Natural killer cell treated with Interleukin-12 subunit alpha and Interleukin-12 subunit beta and Interleukin-15 and Interleukin-18, amount 100 ng/mL, for 72 hours (primary cell): ENCODE measurements at regions not wholly inside any gene's neighbourhood (a gene's known extent, or its start where the extent isn't known, plus 50 kb on each side); places are given as distances from the start of the nearest gene placed in this dataset.
"Not testable (repeated sequence)": the region's sequence is repeated elsewhere in the genome, so short reads cannot be mapped to it uniquely, and the experiment has no call there.

Experiments used
- ATAC-seq, 2 donors: fragments of 150-1000 bp; cut with Tn5 transposase in 1 of 2; sonication (Bioruptor Pico), chemical (Tn5 transposase) in 1 of 2; 2 replicates each; pipeline ENCODE4 v1.10.0; 2021
- DNase-seq: peaks from one replicate; pipeline ENCODE4 v3.0.0; 2022; ENCODE audit warnings: low spot score
- H3K27ac Mint-ChIP-seq, 2 donors: 1 replicate in 1 of 2; 2 replicates in 1 of 2; pipeline ENCODE4 v1.8.0; 2022; ENCODE audit warnings: mixed read lengths in 2 of 2, mild to moderate bottlenecking in 1 of 2, moderate library complexity in 1 of 2
- H3K27me3 Mint-ChIP-seq, 2 donors: 1 replicate in 1 of 2; 2 replicates in 1 of 2; pipeline ENCODE4 v1.8.0; 2022; ENCODE audit warnings: mixed read lengths in 2 of 2
- H3K36me3 Mint-ChIP-seq: one replicate; pipeline ENCODE4 v1.8.0; 2022; ENCODE audit warnings: mixed read lengths
- H3K4me1 Mint-ChIP-seq, 2 donors: 1 replicate in 1 of 2; 2 replicates in 1 of 2; pipeline ENCODE4 v1.8.0; 2022; ENCODE audit warnings: low read depth in 2 of 2, mixed read lengths in 2 of 2, mild to moderate bottlenecking in 1 of 2
- H3K4me3 Mint-ChIP-seq: one replicate; pipeline ENCODE4 v1.8.0; 2022; ENCODE audit warnings: mixed read lengths
- H3K9me3 Mint-ChIP-seq: 2 replicates; pipeline ENCODE4 v1.8.0; 2022; ENCODE audit warnings: mixed read lengths

GRCh38 chr7:49703337-49703736 is 70.1 kb upstream of the VWC2 start:
- Mint-ChIP-seq H3K4me1 (no peaks in the 10 kb centered on the region), H3K27me3 (no peaks in the 10 kb centered on the region), H3K36me3 (no peaks in the 10 kb centered on the region), H3K9me3 (peaks cover 8% of the 10 kb centered on the region), H3K27ac (no peak overlapping the region), H3K4me3 (no peak overlapping the region)
- DNase-seq (no peak), ATAC-seq (no peak)

- no peaks in the 10 kb centered on the region for H3K4me1 Mint-ChIP-seq
- H3K27me3 Mint-ChIP-seq: no peaks in the 10 kb centered on the region
- H3K4me3 Mint-ChIP-seq: no peak overlapping the region
- H3K9me3 Mint-ChIP-seq: peaks cover 13% of the 10 kb centered on the region
- DNase-seq (no peak), ATAC-seq (no peak)
- H3K36me3 Mint-ChIP-seq: no peaks in the 10 kb centered on the region
- no peak overlapping the region for H3K27ac Mint-ChIP-seq
Measured at GRCh38 chr7:49703881-49704280, 69.6 kb upstream of the VWC2 start.

- no peak overlapping the region for H3K27ac Mint-ChIP-seq
- H3K9me3 Mint-ChIP-seq: peaks cover 10% of the 10 kb centered on the region
- no peak overlapping the region for H3K4me3 Mint-ChIP-seq
- H3K36me3 Mint-ChIP-seq: no peaks in the 10 kb centered on the region
- H3K4me1 Mint-ChIP-seq: no peaks in the 10 kb centered on the region
- DNase-seq (no peak), ATAC-seq (no peak)
- H3K27me3 Mint-ChIP-seq: no peaks in the 10 kb centered on the region
Measured at GRCh38 chr7:49706106-49706505, 67.3 kb upstream of the VWC2 start.

GRCh38 chr7:49707891-49708290 is 65.5 kb upstream of the VWC2 start:
- no peaks in the 10 kb centered on the region for H3K36me3 Mint-ChIP-seq
- DNase-seq (no peak), ATAC-seq (no peak)
- peaks cover 8% of the 10 kb centered on the region for H3K9me3 Mint-ChIP-seq
- H3K27me3 Mint-ChIP-seq: no peaks in the 10 kb centered on the region
- no peak overlapping the region for H3K4me3 Mint-ChIP-seq
- no peaks in the 10 kb centered on the region for H3K4me1 Mint-ChIP-seq
- no peak overlapping the region for H3K27ac Mint-ChIP-seq

- H3K27ac Mint-ChIP-seq: no peak overlapping the region
- no peak for DNase-seq
Measured at GRCh38 chr7:49708590-49708989, 64.8 kb upstream of the VWC2 start.

GRCh38 chr7:49711072-49711723 is 62.2 kb upstream of the VWC2 start:
- not testable (repeated sequence) for H3K4me3 Mint-ChIP-seq, H3K4me1 Mint-ChIP-seq, H3K36me3 Mint-ChIP-seq, H3K9me3 Mint-ChIP-seq, ATAC-seq, H3K27ac Mint-ChIP-seq, H3K27me3 Mint-ChIP-seq, DNase-seq

More at GRCh38 chr7:49708590-49708989, 64.8 kb upstream of the VWC2 start:
- H3K27me3 Mint-ChIP-seq: no peaks in the 10 kb centered on the region
- H3K36me3 Mint-ChIP-seq: no peaks in the 10 kb centered on the region
- H3K9me3 Mint-ChIP-seq: peaks cover 4% of the 10 kb centered on the region
- ATAC-seq: no peak
- no peak overlapping the region for H3K4me3 Mint-ChIP-seq
- H3K4me1 Mint-ChIP-seq: no peaks in the 10 kb centered on the region

GRCh38 chr7:49714182-49714581 is 59.3 kb upstream of the VWC2 start:
- H3K4me1 Mint-ChIP-seq: no peaks in the 10 kb centered on the region
- no peaks in the 10 kb centered on the region for H3K9me3 Mint-ChIP-seq
- ATAC-seq (no peak), DNase-seq (no peak)
- H3K27ac Mint-ChIP-seq: no peak overlapping the region
- no peaks in the 10 kb centered on the region for H3K27me3 Mint-ChIP-seq
- H3K36me3 Mint-ChIP-seq: no peaks in the 10 kb centered on the region
- H3K4me3 Mint-ChIP-seq: no peak overlapping the region

GRCh38 chr7:49715486-49715885 is 58.0 kb upstream of the VWC2 start:
- Mint-ChIP-seq H3K27me3 (no peaks in the 10 kb centered on the region), H3K4me1 (no peaks in the 10 kb centered on the region), H3K4me3 (no peak overlapping the region), H3K9me3 (no peaks in the 10 kb centered on the region), H3K36me3 (no peaks in the 10 kb centered on the region), H3K27ac (no peak overlapping the region)
- no peak for ATAC-seq
- DNase-seq: no peak

GRCh38 chr7:49717547-49717946 is 55.9 kb upstream of the VWC2 start:
- no peaks in the 10 kb centered on the region for H3K27me3 Mint-ChIP-seq
- no peak for ATAC-seq
- H3K4me3 Mint-ChIP-seq: no peak overlapping the region
- no peaks in the 10 kb centered on the region for H3K9me3 Mint-ChIP-seq
- no peak overlapping the region for H3K27ac Mint-ChIP-seq
- H3K4me1 Mint-ChIP-seq: no peaks in the 10 kb centered on the region
- no peaks in the 10 kb centered on the region for H3K36me3 Mint-ChIP-seq
- no peak for DNase-seq

- ATAC-seq: no peak
- H3K27me3 Mint-ChIP-seq: no peaks in the 10 kb centered on the region
- H3K27ac Mint-ChIP-seq: no peak overlapping the region
- no peaks in the 10 kb centered on the region for H3K4me1 Mint-ChIP-seq
- peaks cover 2% of the 10 kb centered on the region for H3K9me3 Mint-ChIP-seq
- no peak for DNase-seq
- H3K4me3 Mint-ChIP-seq: no peak overlapping the region
- no peaks in the 10 kb centered on the region for H3K36me3 Mint-ChIP-seq
Measured at GRCh38 chr7:49718760-49719159, 54.7 kb upstream of the VWC2 start.

- Mint-ChIP-seq H3K36me3 (no peaks in the 10 kb centered on the region), H3K9me3 (peaks cover 3% of the 10 kb centered on the region), H3K27me3 (no peaks in the 10 kb centered on the region), H3K4me3 (no peak overlapping the region), H3K4me1 (no peaks in the 10 kb centered on the region), H3K27ac (no peak overlapping the region)
- ATAC-seq: no peak
- DNase-seq: no peak
Measured at GRCh38 chr7:49721441-49721840, 52.0 kb upstream of the VWC2 start.
